ENCODE measurements at regions not wholly inside any gene's neighbourhood (a gene's known extent, or its start where the extent isn't known, plus 50 kb on each side); places are given as distances from the start of the nearest gene placed in this dataset.

- Mint-ChIP-seq H3K27me3 (no peaks in the 10 kb centered on the region), H3K9me3 (no peaks in the 10 kb centered on the region), H3K4me3 (no peak overlapping the region), H3K4me1 (ENCODE audit: unreplicated experiment) (no peaks in the 10 kb centered on the region), H3K36me3 (no peaks in the 10 kb centered on the region), H3K27ac (no peak overlapping the region)
- TF ChIP-seq, protein P1, sequence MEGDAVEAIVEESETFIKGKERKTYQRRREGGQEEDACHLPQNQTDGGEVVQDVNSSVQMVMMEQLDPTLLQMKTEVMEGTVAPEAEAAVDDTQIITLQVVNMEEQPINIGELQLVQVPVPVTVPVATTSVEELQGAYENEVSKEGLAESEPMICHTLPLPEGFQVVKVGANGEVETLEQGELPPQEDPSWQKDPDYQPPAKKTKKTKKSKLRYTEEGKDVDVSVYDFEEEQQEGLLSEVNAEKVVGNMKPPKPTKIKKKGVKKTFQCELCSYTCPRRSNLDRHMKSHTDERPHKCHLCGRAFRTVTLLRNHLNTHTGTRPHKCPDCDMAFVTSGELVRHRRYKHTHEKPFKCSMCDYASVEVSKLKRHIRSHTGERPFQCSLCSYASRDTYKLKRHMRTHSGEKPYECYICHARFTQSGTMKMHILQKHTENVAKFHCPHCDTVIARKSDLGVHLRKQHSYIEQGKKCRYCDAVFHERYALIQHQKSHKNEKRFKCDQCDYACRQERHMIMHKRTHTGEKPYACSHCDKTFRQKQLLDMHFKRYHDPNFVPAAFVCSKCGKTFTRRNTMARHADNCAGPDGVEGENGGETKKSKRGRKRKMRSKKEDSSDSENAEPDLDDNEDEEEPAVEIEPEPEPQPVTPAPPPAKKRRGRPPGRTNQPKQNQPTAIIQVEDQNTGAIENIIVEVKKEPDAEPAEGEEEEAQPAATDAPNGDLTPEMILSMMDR (conservative IDR thresholded peaks at IDR 0.05): no peak
- no peak for DNase-seq (ENCODE audit: extremely low spot score, unreplicated experiment)
Measured at GRCh38 chr3:118227191-118227590, 807.5 kb downstream of the IGSF11 start.

DNA sequence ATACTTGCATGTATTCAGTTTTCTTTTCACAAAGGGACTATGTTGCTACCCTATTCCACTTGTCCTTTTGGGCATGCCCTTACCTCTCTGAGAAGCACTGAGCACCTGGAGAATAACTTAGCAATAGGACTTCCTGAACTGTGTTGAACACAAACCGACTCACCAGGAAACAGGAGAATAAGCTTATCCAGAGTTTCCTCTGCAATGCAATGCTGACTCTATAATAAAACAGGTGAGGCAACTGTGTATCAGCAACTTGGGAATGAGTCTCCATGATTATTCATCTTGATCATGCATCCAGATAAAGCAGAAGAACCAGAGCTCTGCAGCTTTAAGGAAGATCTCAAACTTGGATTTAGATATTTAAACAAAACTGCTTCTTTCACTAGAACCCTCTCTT is 806.5 kb downstream of the IGSF11 start:
- H3K36me3 Mint-ChIP-seq: no peaks in the 10 kb centered on the region
- TF ChIP-seq, protein P1 (conservative IDR thresholded peaks at IDR 0.05): no peak
- no peaks in the 10 kb centered on the region for H3K27me3 Mint-ChIP-seq
- H3K4me1 Mint-ChIP-seq (ENCODE audit: unreplicated experiment): no peaks in the 10 kb centered on the region
- H3K9me3 Mint-ChIP-seq: no peaks in the 10 kb centered on the region
- no peak overlapping the region for H3K4me3 Mint-ChIP-seq
- DNase-seq (ENCODE audit: extremely low spot score, unreplicated experiment): no peak
- H3K27ac Mint-ChIP-seq: no peak overlapping the region

DNA sequence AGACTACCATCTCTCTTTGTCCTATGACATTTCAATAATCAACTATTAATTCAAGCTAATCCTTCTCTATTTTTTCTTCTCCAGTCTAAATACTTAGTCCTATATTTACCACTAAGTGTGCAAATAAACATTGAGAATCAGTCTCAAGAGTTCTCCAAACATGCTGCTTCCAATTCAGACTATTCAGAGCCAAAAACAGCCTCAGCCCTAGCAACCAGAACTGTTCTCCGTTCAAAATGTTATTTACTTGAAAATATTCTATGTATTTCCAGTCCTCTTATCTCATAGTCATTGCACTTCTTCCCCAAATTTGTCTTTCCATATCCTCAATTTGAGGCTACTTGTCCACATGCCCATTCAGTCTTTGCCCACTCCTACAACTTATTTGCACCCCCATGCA is 805.5 kb downstream of the IGSF11 start:
- no peak overlapping the region for H3K27ac Mint-ChIP-seq
- TF ChIP-seq, protein P1 (conservative IDR thresholded peaks at IDR 0.05): no peak
- H3K4me1 Mint-ChIP-seq (ENCODE audit: unreplicated experiment): no peaks in the 10 kb centered on the region
- H3K27me3 Mint-ChIP-seq: no peaks in the 10 kb centered on the region
- H3K9me3 Mint-ChIP-seq: no peaks in the 10 kb centered on the region
- H3K4me3 Mint-ChIP-seq: no peak overlapping the region
- no peaks in the 10 kb centered on the region for H3K36me3 Mint-ChIP-seq
- no peak for DNase-seq (ENCODE audit: extremely low spot score, unreplicated experiment)

GRCh38 chr3:118231578-118231977 is 803.1 kb downstream of the IGSF11 start:
- no peak overlapping the region for H3K27ac Mint-ChIP-seq
- H3K4me1 Mint-ChIP-seq (ENCODE audit: unreplicated experiment): no peaks in the 10 kb centered on the region
- H3K9me3 Mint-ChIP-seq: no peaks in the 10 kb centered on the region
- TF ChIP-seq, protein P1 (conservative IDR thresholded peaks at IDR 0.05): no peak
- H3K27me3 Mint-ChIP-seq: no peaks in the 10 kb centered on the region
- DNase-seq (ENCODE audit: extremely low spot score, unreplicated experiment): no peak
- no peaks in the 10 kb centered on the region for H3K36me3 Mint-ChIP-seq
- H3K4me3 Mint-ChIP-seq: no peak overlapping the region

DNA sequence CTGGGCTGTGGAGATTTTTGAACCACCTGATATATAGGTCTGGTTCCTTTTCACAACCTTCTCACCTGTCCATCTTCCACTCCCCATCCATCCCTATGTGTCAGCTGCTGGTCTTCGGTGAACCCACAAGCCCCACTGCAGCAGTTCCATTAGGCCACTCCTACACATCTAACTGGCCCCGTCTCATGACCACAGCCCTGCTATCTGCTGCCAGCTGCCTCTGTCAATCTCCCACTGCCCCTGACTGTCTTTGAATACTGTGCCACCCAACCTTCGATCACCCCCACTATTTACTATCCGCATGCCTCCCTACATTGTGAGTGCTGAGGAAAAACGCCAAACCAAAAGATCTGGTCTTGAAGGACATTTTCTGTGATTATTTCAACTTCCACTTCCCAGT is 795.4 kb downstream of the IGSF11 start:
- Mint-ChIP-seq H3K4me3 (no peak overlapping the region), H3K9me3 (no peaks in the 10 kb centered on the region), H3K4me1 (ENCODE audit: unreplicated experiment) (no peaks in the 10 kb centered on the region), H3K27ac (no peak overlapping the region), H3K27me3 (no peaks in the 10 kb centered on the region), H3K36me3 (no peaks in the 10 kb centered on the region)
- DNase-seq (ENCODE audit: extremely low spot score, unreplicated experiment): no peak
- TF ChIP-seq, protein P1 (conservative IDR thresholded peaks at IDR 0.05): no peak

- H3K27me3 Mint-ChIP-seq: no peaks in the 10 kb centered on the region
- H3K27ac Mint-ChIP-seq: no peak overlapping the region
- H3K4me1 Mint-ChIP-seq (ENCODE audit: unreplicated experiment): no peaks in the 10 kb centered on the region
- no peak for DNase-seq (ENCODE audit: extremely low spot score, unreplicated experiment)
- TF ChIP-seq, protein P1 (conservative IDR thresholded peaks at IDR 0.05): no peak
- no peaks in the 10 kb centered on the region for H3K36me3 Mint-ChIP-seq
- no peaks in the 10 kb centered on the region for H3K9me3 Mint-ChIP-seq
- no peak overlapping the region for H3K4me3 Mint-ChIP-seq
Measured at GRCh38 chr3:118244761-118245160, 789.9 kb downstream of the IGSF11 start.

All from type B pancreatic cell (in vitro differentiated cells).